ENCODE measurements at regions not wholly inside any gene's neighbourhood (a gene's known extent, or its start where the extent isn't known, plus 50 kb on each side); places are given as distances from the start of the nearest gene placed in this dataset.

GRCh38 chr5:145236983-145237382 lies 598.2 kb downstream of the PRELID2 start (continued):
- TF ChIP-seq NFE2 (IDR thresholded peaks at IDR 0.05; ENCODE audit: low read depth) (no peak), CHD7 (IDR thresholded peaks at IDR 0.05; ENCODE audit: low read depth, low read length) (no peak), POLR2AphosphoS2 (IDR thresholded peaks at IDR 0.05; ENCODE audit: low read length) (no peak), CBX3 (IDR thresholded peaks at IDR 0.05; ENCODE audit: borderline replicate concordance in 1 of 2, low read length in 2 of 2) (no peak), CTCFL (IDR thresholded peaks at IDR 0.05; ENCODE audit: borderline replicate concordance, insufficient read depth, low read depth, low read length, poor library complexity, severe bottlenecking) (no peak), POLR2B (IDR thresholded peaks at IDR 0.05; ENCODE audit: low read depth, partially characterized antibody) (no peak)

Measured in K562 (cell line).